K562 (cell line): ENCODE measurements at regions not wholly inside any gene's neighbourhood (a gene's known extent, or its start where the extent isn't known, plus 50 kb on each side); places are given as distances from the start of the nearest gene placed in this dataset.

Source experiments
- ATAC-seq: fragments of 200-7000 bp; cut with Tn5 transposase; 3 replicates; pipeline ENCODE4 v1.9.1; 2020; ENCODE audit warnings: moderate library complexity
- BruUV-seq: library from RNA; stranded (reverse); fragments of 400-500 nt; replicated peaks from 2 replicates; lab custom pipeline; 2021; lab: Mats Ljungman, UMichigan
- CTCF ChIA-PET: fragments of 300-600 bp; formaldehyde crosslinking; extraction: SDS; loops from one replicate; lab custom pipeline; 2021; ENCODE audit warnings: low intra/inter-chr PET ratio; lab: Yijun Ruan, JAX
- POLR2A ChIA-PET: fragments of 300-600, 350-650 bp; sonication (Branson Sonifier 250); formaldehyde crosslinking; extraction: SDS; loops from one replicate; lab custom pipeline; 2021; ENCODE audit warnings: antibody characterized with exemption, inconsistent platforms; lab: Yijun Ruan, JAX
- DNase-seq, 4 experiments: peaks; one replicate each; pipeline versions ENCODE4 v3.0.0 to v3.0.0-alpha.2; 2011 to 2018; ENCODE audit warnings: low spot score in 3 of 4, mixed read lengths in 3 of 4; ENCODE audit errors: extremely low read depth in 1 of 4
- FAIRE-seq: peaks from 2 replicates; lab custom pipeline; 2011; peaks lifted over from hg19 to GRCh38; lab: Jason Lieb, UNC
- H2AFZ ChIP-seq: 2 replicates; pipeline ENCODE4 v1.6.0; 2011; ENCODE audit warnings: low read depth, low read length, control low read depth, inconsistent platforms
- H3K27ac ChIP-seq: fragments of 200-600 bp; 3 replicates; pipeline ENCODE4 v1.8.0; 2011; ENCODE audit warnings: low read depth, mild to moderate bottlenecking, control low read depth, inconsistent platforms, low read length, moderate library complexity, mixed read lengths; ENCODE audit errors: extremely low read depth
- H3K27me3 ChIP-seq, 2 experiments: fragments of 300-600 bp in 1 of 2; 2 replicates in 1 of 2; 3 replicates in 1 of 2; pipeline versions ENCODE4 v1.6.0 to v1.8.0; 2011; ENCODE audit warnings: inconsistent platforms in 2 of 2, low read length in 2 of 2, mild to moderate bottlenecking in 1 of 2, mixed read lengths in 1 of 2, moderate library complexity in 1 of 2; ENCODE audit not compliant: control insufficient read depth in 2 of 2, insufficient read depth in 2 of 2
- H3K36me3 ChIP-seq: fragments of 300-600 bp; 3 replicates; pipeline ENCODE4 v1.8.0; 2011; ENCODE audit warnings: mild to moderate bottlenecking, low read length, inconsistent platforms; ENCODE audit not compliant: control insufficient read depth, insufficient read depth
- H3K4me1 ChIP-seq, 2 experiments: fragments of 200-600 bp in 1 of 2; replicated peaks in 1 of 2; 2 replicates in 1 of 2; 3 replicates in 1 of 2; pipeline versions ENCODE4 v1.5.1 to v1.8.0; 2011; ENCODE audit warnings: inconsistent platforms in 2 of 2, low read length in 2 of 2, mild to moderate bottlenecking in 1 of 2, mixed read lengths in 1 of 2, moderate library complexity in 1 of 2; ENCODE audit not compliant: control insufficient read depth in 2 of 2, insufficient read depth in 2 of 2
- H3K4me2 ChIP-seq: 2 replicates; pipeline ENCODE4 v1.6.1; 2011; ENCODE audit warnings: low read length, control low read depth, inconsistent platforms, mixed read lengths; ENCODE audit not compliant: insufficient read depth
- H3K4me3 ChIP-seq: fragments of 200-600 bp; sonication (generic), shearing (Covaris generic); 2 replicates; pipeline ENCODE4 v1.5.1; 2016; ENCODE audit warnings: control low read depth, inconsistent platforms
- H3K79me2 ChIP-seq: fragments of 200-600 bp; 3 replicates; pipeline ENCODE4 v1.8.0; 2011; ENCODE audit warnings: low read length, inconsistent platforms; ENCODE audit not compliant: control insufficient read depth, insufficient read depth
- H3K9ac ChIP-seq, 2 experiments: 2 replicates each; pipeline versions ENCODE4 v1.6.0 to v1.6.1; 2011; ENCODE audit warnings: low read depth in 2 of 2, low read length in 2 of 2, control low read depth in 1 of 2, inconsistent platforms in 1 of 2, mild to moderate bottlenecking in 1 of 2, mixed read lengths in 1 of 2; ENCODE audit not compliant: insufficient read depth in 1 of 2
- H3K9me1 ChIP-seq: one replicate; pipeline ENCODE4 v1.6.0; 2011; ENCODE audit warnings: inconsistent platforms, mild to moderate bottlenecking, low read length, moderate library complexity; ENCODE audit not compliant: control insufficient read depth, insufficient read depth
- H3K9me3 ChIP-seq: replicated peaks from 2 replicates; pipeline ENCODE4 v1.5.1; 2011; ENCODE audit warnings: low read depth, low read length, inconsistent platforms; ENCODE audit not compliant: control insufficient read depth, insufficient read depth
- H4K20me1 ChIP-seq: replicated peaks from 2 replicates; pipeline ENCODE4 v1.6.1; 2011; ENCODE audit warnings: low read length, inconsistent platforms, mixed read lengths; ENCODE audit not compliant: control insufficient read depth, insufficient read depth
- LCOR ChIP-seq: sonication (generic); formaldehyde crosslinking; IDR thresholded peaks from 2 replicates; pipeline ENCODE4 v1.8.0; 2022; ENCODE audit warnings: mild to moderate bottlenecking, missing genetic modification reagents
- MTA2 ChIP-seq: fragments of 450-650 bp; IDR thresholded peaks from 2 replicates; pipeline ENCODE4 v1.6.1; 2016; ENCODE audit warnings: low read depth
- ZNF24 ChIP-seq: fragments of 450-650 bp; IDR thresholded peaks from 2 replicates; pipeline ENCODE4 v1.6.1; 2016
- ZNF696 ChIP-seq: fragments of 250-450 bp; sonication (Bioruptor Pico); conservative IDR thresholded peaks from 2 replicates; pipeline ENCODE4 v1.4.0; 2020; ENCODE audit warnings: mild to moderate bottlenecking, moderate library complexity
- WGBS: fragments of 100-300 bp; shearing (Covaris generic); methylation state at CpG from one replicate; pipeline ENCODE4 v1.1.6; 2016; ENCODE audit warnings: low coverage, mixed read lengths; ENCODE audit not compliant: insufficient coverage; ENCODE audit errors: missing lambda C conversion rate; 5-methylcytosine and 5-hydroxymethylcytosine counted together
- in situ Hi-C: fragments of 300-500 bp; cut with MboI; formaldehyde crosslinking; loops from 4 replicates; pipeline ENCODE4 v1.15.0; 2018; ENCODE audit warnings: inconsistent platforms, mixed read lengths
- intact Hi-C: fragments of 100-400 bp; cut with micrococcal nuclease; formaldehyde crosslinking; loops from 2 replicates; pipeline ENCODE4 v1.14.2; 2022
- TF ChIP-seq, protein P1 (sequence below): fragments of 250-450 bp; sonication (Bioruptor Pico); IDR thresholded peaks from 2 replicates; pipeline ENCODE4 v1.4.0; 2020; ENCODE audit warnings: mild to moderate bottlenecking, moderate library complexity

DNA sequence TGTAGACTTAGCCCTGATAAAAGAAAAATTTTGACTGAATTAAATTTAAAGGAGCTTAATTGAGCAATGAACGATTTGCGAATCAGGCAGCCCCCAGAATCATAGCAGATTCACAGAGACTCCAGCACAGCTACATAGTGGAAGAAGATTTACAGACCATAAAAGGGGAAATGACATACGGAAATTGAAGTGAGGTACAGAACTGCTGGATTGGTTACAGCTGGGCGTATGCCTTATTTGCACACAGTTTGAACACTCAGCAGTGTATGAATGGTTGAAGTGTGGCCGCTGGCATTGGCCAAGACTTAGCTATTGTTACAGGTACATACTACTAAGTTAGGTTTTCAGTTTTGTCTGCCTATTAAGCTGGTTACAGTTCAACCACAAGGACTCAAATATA lies 433.5 kb upstream of the CELF2 start:
- H3K9me3 ChIP-seq, result no peaks in the 10 kb centered on the region
- no peaks in the 10 kb centered on the region for H4K20me1 ChIP-seq
- intact Hi-C loops (no loop called here), in situ Hi-C loops (no loop called here)
- TF ChIP-seq LCOR, result no peak
- no peak for TF ChIP-seq ZNF24
- no peak for TF ChIP-seq MTA2
- TF ChIP-seq, protein P1, sequence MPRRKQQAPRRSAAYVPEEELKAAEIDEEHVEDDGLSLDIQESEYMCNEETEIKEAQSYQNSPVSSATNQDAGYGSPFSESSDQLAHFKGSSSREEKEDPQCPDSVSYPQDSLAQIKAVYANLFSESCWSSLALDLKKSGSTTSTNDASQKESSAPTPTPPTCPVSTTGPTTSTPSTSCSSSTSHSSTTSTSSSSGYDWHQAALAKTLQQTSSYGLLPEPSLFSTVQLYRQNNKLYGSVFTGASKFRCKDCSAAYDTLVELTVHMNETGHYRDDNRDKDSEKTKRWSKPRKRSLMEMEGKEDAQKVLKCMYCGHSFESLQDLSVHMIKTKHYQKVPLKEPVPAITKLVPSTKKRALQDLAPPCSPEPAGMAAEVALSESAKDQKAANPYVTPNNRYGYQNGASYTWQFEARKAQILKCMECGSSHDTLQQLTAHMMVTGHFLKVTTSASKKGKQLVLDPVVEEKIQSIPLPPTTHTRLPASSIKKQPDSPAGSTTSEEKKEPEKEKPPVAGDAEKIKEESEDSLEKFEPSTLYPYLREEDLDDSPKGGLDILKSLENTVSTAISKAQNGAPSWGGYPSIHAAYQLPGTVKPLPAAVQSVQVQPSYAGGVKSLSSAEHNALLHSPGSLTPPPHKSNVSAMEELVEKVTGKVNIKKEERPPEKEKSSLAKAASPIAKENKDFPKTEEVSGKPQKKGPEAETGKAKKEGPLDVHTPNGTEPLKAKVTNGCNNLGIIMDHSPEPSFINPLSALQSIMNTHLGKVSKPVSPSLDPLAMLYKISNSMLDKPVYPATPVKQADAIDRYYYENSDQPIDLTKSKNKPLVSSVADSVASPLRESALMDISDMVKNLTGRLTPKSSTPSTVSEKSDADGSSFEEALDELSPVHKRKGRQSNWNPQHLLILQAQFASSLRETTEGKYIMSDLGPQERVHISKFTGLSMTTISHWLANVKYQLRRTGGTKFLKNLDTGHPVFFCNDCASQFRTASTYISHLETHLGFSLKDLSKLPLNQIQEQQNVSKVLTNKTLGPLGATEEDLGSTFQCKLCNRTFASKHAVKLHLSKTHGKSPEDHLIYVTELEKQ, result no peak
- TF ChIP-seq ZNF696 (CRISPR knock-in tag), result no peak
- H3K9me1 ChIP-seq, result no peaks in the 10 kb centered on the region
- ChIA-PET POLR2A (no interaction called here), CTCF (no interaction called here)
- DNase-seq (no peak), FAIRE-seq (no peak), ATAC-seq (no peak)
- H3K4me3 ChIP-seq, result no peak overlapping the region
- WGBS, result 0% methylated on average over 5 of the region's 5 CpGs
- H3K36me3 ChIP-seq, result no peaks in the 10 kb centered on the region
- H3K79me2 ChIP-seq, result no peaks in the 10 kb centered on the region
- no TSS peak for BruUV-seq
- no peak overlapping the region for H2AFZ ChIP-seq
- H3K9ac ChIP-seq, result no peak overlapping the region
- no peak overlapping the region for H3K27ac ChIP-seq
- H3K27me3 ChIP-seq, result no peaks in the 10 kb centered on the region
- H3K4me2 ChIP-seq, result no peak overlapping the region
- no peaks in the 10 kb centered on the region for H3K4me1 ChIP-seq
